ENCODE measurements at regions not wholly inside any gene's neighbourhood (a gene's known extent, or its start where the extent isn't known, plus 50 kb on each side); places are given as distances from the start of the nearest gene placed in this dataset.

DNA sequence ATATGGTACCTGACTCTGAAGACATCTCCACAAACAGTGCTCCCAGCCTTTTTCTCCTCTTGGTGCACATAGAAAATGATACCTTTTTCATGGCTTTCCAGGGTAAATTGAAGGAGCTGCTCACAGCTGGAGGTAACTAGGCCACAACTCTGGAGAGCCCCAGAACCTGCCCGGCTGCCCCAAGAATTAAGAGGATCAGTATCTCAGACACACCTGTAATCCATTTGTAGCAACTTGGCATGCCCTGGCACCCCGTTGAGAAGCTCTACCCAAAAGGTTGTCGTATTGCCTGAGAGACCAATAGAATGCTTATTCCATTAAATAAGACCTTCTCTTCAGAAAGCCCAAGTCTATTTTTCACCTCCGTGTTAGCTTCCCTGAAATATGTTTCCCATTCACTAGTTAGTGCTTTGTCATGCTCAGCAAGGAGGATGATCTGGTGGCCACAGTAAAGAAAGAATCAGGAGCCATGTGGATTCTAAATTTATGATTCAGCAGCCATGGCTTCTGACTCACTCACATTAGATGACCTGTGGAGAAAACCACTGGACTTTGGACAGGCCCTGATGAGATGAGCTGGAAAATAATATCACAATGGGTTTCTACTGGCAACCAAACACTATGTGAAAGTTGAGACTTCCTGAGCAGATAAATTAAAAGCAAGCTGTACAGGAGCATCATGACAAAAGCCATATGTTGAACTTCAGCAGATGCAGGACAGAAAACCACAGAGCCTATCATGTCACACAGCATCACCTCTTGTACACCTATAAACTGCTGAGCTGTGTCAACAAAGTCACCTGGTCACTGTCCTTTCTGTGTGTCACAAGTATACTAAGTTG, 253.3 kb upstream of the OSR1 start:
- no peaks in the 10 kb centered on the region for H3K4me1 ChIP-seq
- no peak overlapping the region for H3K4me3 ChIP-seq
- H3K27ac ChIP-seq, result no peak overlapping the region
- WGBS, 5 donors, result 76 to 90% (median 86%) methylated on average over 4 of the region's 4 CpGs
- DNase-seq, result no peak
- intact Hi-C loops (cut with DNase I; ENCODE audit: low total_unique reads), result no loop called here
- H3K27me3 ChIP-seq (replicated peaks in 1 of 7), result no peaks in the 10 kb centered on the region
- H3K36me3 ChIP-seq, result no peaks in the 10 kb centered on the region
- H3K9me3 ChIP-seq, result peaks cover 0 to 42% (median 31%) of the 10 kb centered on the region in 8 donors
- TF ChIP-seq, protein P1, sequence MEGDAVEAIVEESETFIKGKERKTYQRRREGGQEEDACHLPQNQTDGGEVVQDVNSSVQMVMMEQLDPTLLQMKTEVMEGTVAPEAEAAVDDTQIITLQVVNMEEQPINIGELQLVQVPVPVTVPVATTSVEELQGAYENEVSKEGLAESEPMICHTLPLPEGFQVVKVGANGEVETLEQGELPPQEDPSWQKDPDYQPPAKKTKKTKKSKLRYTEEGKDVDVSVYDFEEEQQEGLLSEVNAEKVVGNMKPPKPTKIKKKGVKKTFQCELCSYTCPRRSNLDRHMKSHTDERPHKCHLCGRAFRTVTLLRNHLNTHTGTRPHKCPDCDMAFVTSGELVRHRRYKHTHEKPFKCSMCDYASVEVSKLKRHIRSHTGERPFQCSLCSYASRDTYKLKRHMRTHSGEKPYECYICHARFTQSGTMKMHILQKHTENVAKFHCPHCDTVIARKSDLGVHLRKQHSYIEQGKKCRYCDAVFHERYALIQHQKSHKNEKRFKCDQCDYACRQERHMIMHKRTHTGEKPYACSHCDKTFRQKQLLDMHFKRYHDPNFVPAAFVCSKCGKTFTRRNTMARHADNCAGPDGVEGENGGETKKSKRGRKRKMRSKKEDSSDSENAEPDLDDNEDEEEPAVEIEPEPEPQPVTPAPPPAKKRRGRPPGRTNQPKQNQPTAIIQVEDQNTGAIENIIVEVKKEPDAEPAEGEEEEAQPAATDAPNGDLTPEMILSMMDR (IDR thresholded peaks at IDR 0.05 in 8 of 11, conservative IDR thresholded peaks at IDR 0.05 in 3 of 11), result no peak
- TF ChIP-seq POLR2AphosphoS5 (IDR thresholded peaks at IDR 0.05) (no peak), POLR2A (IDR thresholded peaks at IDR 0.05) (no peak)

DNA sequence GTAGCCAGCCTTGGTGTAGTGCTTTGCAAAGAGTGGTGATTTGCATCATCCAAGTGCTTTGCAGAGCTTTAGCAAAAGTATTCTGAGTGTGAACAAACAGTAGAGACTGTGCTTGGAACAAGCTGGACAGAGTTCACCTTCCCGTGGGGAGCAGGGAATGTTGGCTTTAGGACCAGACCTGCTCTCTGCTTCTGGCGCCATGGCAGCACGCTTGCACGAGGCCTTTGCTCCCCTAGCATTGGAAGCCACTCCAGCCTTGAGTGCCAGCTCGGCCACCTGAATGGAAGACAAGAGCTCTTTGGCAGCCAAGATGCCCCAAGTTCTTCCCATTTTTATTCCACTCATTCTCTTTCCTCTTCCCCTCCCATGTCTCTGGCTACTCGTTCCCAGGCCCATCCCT, 250.8 kb upstream of the OSR1 start:
- intact Hi-C loops (cut with DNase I; ENCODE audit: low total_unique reads), result no loop called here

DNA sequence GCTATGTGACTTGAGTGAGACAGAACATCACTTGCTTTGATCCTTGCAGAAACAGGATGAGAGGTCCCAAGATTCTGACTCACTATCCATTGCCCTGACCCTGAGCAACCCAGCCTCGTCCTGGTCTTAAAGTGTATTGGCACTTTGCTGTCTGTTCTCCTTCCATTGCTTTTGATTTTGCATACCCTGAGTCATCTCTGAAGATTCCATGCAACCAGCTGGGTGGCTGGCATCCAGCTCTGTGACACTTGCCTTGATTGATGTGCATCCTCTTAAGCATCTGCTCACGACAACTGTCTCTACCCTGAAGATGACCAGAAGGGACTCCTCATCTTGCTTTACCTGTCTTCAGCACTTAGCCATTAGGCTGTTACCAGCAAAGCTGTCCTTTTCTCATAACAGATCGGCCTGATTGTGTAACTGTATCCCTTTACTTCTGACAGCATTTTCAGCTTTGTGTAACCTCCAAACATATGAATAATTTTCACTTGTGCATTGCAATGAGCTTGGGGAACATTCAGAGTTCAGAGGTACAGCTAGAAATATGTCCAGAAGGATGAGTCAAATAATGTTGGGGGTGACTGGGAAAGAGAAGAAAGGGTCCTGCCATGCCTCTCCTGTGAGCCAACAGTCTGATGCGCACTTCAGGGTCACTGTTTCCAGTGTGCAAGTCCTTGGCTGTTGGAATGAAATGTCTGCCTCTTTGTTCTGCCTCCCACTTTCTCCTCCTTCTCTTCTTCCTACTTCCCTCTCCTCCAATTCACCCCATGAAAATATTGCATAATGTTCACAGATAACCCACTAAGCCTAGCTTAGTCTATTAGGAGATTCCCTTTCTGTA, 249.7 kb upstream of the OSR1 start:
- WGBS, 5 donors, result 61 to 74% (median 69%) methylated on average over 4 of the region's 4 CpGs

More for the DNA sequence above, 250.8 kb upstream of the OSR1 start:
- Histone ChIP-seq H3K27ac (no peak overlapping the region), H3K9me3 (peaks cover 0 to 25% (median 11%) of the 10 kb centered on the region in 8 donors), H3K27me3 (replicated peaks in 1 of 7) (no peaks in the 10 kb centered on the region), H3K4me1 (no peaks in the 10 kb centered on the region), H3K36me3 (no peaks in the 10 kb centered on the region), H3K4me3 (no peak overlapping the region)
- TF ChIP-seq, protein P1 (IDR thresholded peaks at IDR 0.05 in 8 of 11, conservative IDR thresholded peaks at IDR 0.05 in 3 of 11), result no peak
- TF ChIP-seq POLR2A (IDR thresholded peaks at IDR 0.05), result no peak
- no peak for TF ChIP-seq POLR2AphosphoS5 (IDR thresholded peaks at IDR 0.05)
- 64 to 83% (median 72%) methylated on average over 6 of the region's 6 CpGs for WGBS, 5 donors
- no peak for DNase-seq

More for the DNA sequence above, 249.7 kb upstream of the OSR1 start:
- Histone ChIP-seq H3K4me1 (no peaks in the 10 kb centered on the region), H3K9me3 (peaks cover 0 to 14% (median 2%) of the 10 kb centered on the region in 8 donors), H3K27me3 (replicated peaks in 1 of 7) (no peaks in the 10 kb centered on the region), H3K4me3 (no peak overlapping the region), H3K36me3 (no peaks in the 10 kb centered on the region), H3K27ac (no peak overlapping the region)
- intact Hi-C loops (cut with DNase I; ENCODE audit: low total_unique reads), result no loop called here
- no peak for DNase-seq
- TF ChIP-seq POLR2AphosphoS5 (IDR thresholded peaks at IDR 0.05), result no peak
- TF ChIP-seq, protein P1 (IDR thresholded peaks at IDR 0.05 in 8 of 11, conservative IDR thresholded peaks at IDR 0.05 in 3 of 11), result no peak
- no peak for TF ChIP-seq POLR2A (IDR thresholded peaks at IDR 0.05)
